22Rv1 (cell line): ENCODE measurements at regions not wholly inside any gene's neighbourhood (a gene's known extent, or its start where the extent isn't known, plus 50 kb on each side); places are given as distances from the start of the nearest gene placed in this dataset.
"Not testable (repeated sequence)": the region's sequence is repeated elsewhere in the genome, so short reads cannot be mapped to it uniquely, and the experiment has no call there.

Source experiments
- H3K27ac ChIP-seq: fragments of 450-650 bp; 2 replicates; pipeline ENCODE4 v1.5.1; 2017
- ZFX ChIP-seq: fragments of 450-650 bp; IDR thresholded peaks from 2 replicates; pipeline ENCODE4 v1.6.1; 2017; ENCODE audit warnings: antibody characterized with exemption, borderline replicate concordance
- TF ChIP-seq, protein P1 (sequence below): fragments of 450-650 bp; IDR thresholded peaks from 2 replicates; pipeline ENCODE4 v1.5.1; 2017; ENCODE audit warnings: mild to moderate bottlenecking

- H3K27ac ChIP-seq = not testable (repeated sequence)
Measured at GRCh38 chr12:9543341-9543740, 64.4 kb downstream of the KLRB1 start.

- not testable (repeated sequence) for H3K27ac ChIP-seq
Measured at GRCh38 chr12:9542827-9543226, 64.9 kb downstream of the KLRB1 start.

- not testable (repeated sequence) for H3K27ac ChIP-seq
Measured at GRCh38 chr12:9515925-9516324, 91.8 kb downstream of the KLRB1 start.

- not testable (repeated sequence) for H3K27ac ChIP-seq
Measured at GRCh38 chr12:9512695-9513094, 95.0 kb downstream of the KLRB1 start.

DNA sequence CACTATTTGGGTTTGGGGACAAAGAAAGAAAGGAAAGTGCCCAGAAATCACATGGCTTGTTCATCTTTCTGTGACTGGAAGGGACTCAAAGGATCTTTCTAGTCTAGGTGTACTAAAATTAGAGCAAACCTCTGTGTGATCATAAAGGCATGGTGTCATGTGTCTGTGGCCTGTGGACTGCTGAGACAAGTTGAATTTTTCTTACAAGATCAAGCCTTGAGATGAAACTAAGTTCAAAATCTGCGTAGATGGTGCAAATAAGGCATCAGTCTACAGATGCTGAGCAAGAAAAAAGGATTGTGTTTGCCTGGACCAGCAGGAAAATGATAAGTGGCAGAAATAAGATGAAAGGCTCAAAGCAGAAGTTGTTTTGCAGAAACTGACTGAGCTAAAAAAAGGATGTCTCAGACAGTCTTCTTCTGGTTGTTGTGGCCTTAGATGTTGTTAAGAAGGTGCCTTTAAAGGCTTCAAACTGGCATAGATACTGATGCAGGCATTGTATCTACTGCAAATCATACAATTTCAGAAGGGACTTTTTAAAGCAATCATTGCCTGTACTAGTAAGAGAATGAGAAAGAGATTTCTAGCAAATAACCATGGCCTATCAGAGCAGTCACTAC lies 97.2 kb downstream of the KLRB1 start:
- H3K27ac ChIP-seq = not testable (repeated sequence)

DNA sequence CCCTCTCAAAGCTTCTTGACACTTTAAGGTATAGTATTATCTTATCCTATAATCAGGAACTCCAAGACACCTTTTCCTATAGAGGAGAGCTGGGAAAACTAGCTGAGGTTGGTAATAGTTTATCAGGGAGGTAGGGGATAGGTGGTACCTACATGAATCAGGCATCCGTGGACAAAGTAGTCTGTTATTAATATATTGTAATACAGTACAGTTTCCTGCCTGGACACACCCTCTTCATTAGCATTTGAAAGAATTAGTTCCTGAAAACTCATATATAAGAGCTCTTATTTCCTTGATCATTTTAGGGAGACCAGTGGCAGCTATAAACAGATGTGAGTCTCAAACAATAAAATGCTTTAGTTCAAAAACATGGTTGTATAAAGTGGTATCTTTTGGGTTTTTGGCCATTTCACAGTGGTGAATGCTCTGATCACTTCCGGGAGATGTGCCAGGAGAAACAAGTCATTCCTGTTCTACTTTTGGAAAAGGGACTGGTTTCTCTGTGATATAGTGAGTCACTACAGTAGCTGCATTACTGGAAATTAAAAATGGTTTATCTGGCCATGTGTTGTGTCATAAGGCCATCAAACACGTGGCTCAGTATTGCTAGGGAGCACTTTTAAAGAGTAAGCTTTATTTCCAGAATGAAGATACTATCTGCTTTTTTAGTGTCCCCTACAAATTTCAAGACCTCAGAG lies 98.1 kb downstream of the KLRB1 start:
- no peak overlapping the region for H3K27ac ChIP-seq
- TF ChIP-seq ZFX = no peak
- TF ChIP-seq, protein P1, sequence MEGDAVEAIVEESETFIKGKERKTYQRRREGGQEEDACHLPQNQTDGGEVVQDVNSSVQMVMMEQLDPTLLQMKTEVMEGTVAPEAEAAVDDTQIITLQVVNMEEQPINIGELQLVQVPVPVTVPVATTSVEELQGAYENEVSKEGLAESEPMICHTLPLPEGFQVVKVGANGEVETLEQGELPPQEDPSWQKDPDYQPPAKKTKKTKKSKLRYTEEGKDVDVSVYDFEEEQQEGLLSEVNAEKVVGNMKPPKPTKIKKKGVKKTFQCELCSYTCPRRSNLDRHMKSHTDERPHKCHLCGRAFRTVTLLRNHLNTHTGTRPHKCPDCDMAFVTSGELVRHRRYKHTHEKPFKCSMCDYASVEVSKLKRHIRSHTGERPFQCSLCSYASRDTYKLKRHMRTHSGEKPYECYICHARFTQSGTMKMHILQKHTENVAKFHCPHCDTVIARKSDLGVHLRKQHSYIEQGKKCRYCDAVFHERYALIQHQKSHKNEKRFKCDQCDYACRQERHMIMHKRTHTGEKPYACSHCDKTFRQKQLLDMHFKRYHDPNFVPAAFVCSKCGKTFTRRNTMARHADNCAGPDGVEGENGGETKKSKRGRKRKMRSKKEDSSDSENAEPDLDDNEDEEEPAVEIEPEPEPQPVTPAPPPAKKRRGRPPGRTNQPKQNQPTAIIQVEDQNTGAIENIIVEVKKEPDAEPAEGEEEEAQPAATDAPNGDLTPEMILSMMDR = no peak

DNA sequence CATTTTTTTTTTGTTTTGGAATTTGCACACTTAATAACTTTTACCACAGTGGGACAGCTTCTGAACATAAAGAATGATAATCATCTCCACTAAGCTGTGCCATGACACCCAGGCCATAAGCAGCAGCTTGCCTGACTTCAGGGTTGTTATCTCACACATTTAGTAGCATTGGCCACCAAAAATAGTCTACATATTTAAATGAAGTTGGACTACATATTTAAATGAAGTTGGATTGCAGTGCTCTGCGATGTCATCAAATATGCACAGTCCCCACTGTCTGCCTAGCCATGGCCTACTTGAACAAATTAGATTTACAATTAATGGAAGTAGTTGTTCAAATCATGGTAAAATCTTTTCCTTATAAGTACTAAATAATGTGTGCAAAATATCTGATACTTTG lies 101.0 kb downstream of the KLRB1 start:
- TF ChIP-seq ZFX = no peak
- TF ChIP-seq, protein P1 = no peak
- H3K27ac ChIP-seq = no peak overlapping the region

- not testable (repeated sequence) for H3K27ac ChIP-seq
Measured at GRCh38 chr12:9503384-9503783, 104.3 kb downstream of the KLRB1 start.

GRCh38 chr12:9502845-9503244 lies 104.9 kb downstream of the KLRB1 start:
- H3K27ac ChIP-seq = not testable (repeated sequence)

DNA sequence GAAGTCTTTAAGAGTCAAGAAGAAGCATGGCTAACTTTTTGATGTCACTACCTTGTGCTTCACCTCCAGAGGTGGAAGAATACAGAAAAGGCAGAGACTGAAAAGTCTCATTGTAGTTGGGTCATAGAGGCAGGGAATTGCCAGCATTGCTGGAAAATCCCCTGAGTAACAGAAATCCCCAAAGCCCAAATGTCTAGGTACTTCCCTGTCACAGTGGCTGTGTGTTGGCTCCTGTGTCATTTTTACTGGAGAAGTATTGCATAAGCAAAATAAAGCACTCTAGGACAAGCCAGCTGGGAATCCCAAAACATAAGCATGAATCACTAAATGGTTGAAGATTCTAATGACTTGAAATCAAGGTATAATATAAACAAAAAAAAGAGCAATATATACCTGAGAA lies 114.4 kb downstream of the KLRB1 start:
- not testable (repeated sequence) for H3K27ac ChIP-seq

DNA sequence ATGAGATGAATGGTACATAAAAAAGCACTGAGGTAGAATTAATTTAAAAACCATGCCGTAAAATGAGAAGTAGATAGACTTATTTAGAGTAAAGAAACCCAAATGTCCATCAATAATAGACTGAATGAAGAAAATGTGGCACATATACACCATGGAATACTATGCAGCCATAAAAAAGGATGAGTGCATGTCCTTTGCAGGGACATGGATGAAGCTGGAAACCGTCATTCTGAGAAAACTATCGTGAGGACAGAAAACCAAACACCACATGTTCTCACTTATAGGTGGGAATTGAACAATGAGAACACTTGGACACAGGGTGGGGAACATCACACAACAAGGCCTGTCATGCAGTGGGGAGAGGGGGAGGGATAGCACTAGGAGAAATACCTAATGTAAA lies 126.4 kb downstream of the KLRB1 start:
- H3K27ac ChIP-seq = not testable (repeated sequence)

DNA sequence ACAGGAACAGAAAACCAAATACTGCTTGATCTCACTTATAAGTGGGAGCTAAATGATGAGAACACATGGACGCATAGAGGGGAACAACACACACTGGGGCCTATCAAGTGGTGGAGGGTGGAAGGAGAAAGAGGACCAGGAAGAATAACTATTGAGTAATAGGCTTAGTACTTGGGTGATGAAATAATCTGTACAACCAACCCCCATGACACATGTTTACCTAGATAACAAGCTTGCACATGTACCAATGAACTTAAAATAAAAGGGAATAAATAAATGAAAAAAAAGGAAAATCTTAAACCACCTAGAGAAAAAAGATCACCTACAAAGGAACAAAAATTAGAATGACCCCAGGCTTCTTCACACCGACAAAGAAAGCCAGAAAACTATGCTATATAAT lies 133.5 kb downstream of the KLRB1 start:
- not testable (repeated sequence) for H3K27ac ChIP-seq

- not testable (repeated sequence) for H3K27ac ChIP-seq
Measured at GRCh38 chr12:9473638-9474037, 134.1 kb downstream of the KLRB1 start.

DNA sequence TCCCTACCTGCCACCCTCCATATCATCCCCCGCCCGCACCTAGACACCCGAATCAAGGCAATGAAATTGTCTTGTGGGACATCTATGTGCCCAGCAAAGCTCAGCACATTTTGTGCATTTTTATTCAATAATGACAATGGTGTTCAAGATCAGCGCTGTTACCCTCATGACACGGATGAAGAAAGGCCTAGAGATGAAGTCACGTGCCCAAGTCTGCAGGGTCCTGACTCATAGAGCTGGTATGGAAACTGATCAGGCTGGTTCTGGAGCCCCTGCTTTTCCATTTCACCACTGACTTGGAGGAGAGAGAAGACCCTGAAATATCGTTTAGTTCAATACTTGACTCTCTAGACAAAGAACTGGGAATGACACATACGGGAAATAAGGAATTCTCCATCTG lies 136.2 kb downstream of the KLRB1 start:
- H3K27ac ChIP-seq = not testable (repeated sequence)

DNA sequence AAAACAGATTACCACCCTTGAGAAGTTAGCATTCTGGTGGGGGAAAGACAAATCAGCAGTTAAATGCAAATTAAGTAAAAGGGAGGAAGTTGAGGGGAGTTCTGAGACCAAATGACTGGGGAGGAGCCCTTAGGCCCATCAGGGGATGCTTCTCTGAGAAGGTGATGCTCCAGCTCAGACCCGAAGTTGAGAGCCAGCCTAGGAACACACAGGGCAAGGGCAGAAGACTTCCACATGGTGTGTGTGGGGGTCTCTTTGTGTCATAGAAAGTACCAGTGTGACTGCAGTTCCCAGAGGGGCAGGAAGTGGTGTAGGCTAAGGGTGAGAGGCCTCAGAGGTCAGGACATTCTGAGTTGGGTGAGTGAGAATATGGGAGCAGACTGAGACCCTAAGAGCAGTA lies 137.3 kb downstream of the KLRB1 start:
- not testable (repeated sequence) for H3K27ac ChIP-seq

GRCh38 chr12:9469956-9470355 lies 137.8 kb downstream of the KLRB1 start:
- H3K27ac ChIP-seq = not testable (repeated sequence)

- not testable (repeated sequence) for H3K27ac ChIP-seq
Measured at GRCh38 chr12:9469463-9469862, 138.3 kb downstream of the KLRB1 start.
